Effector CD4-positive, alpha-beta T cell (primary cell): ENCODE measurements at regions not wholly inside any gene's neighbourhood (a gene's known extent, or its start where the extent isn't known, plus 50 kb on each side); places are given as distances from the start of the nearest gene placed in this dataset.
A peak's percentile ranks its signal among the peaks of the same experiment; 100 is the strongest.
"Not testable (repeated sequence)": the region's sequence is repeated elsewhere in the genome, so short reads cannot be mapped to it uniquely, and the experiment has no call there.

Experiments used
- DNase-seq: peaks from one replicate; pipeline ENCODE4 v3.0.0-alpha.2; 2020

DNA sequence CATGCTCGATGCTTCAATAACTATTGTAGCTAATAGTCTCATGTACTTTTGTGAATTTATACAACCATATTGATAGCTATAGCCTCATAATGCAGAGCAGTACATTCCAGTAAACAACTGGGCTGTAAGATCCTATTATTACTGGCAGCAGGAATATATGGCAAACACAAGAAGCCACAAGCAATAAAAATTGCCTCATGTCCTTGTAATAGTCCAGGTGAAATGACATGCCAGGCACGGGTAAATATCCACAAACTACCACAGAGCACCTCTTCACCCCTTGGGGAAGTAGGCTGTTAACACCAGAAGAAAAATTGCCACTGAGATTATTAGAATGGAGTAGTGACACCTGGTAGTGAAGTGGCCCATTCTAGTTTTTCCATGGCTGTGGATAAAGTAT is 158.3 kb downstream of the MTX2 start:
- no peak for DNase-seq

DNA sequence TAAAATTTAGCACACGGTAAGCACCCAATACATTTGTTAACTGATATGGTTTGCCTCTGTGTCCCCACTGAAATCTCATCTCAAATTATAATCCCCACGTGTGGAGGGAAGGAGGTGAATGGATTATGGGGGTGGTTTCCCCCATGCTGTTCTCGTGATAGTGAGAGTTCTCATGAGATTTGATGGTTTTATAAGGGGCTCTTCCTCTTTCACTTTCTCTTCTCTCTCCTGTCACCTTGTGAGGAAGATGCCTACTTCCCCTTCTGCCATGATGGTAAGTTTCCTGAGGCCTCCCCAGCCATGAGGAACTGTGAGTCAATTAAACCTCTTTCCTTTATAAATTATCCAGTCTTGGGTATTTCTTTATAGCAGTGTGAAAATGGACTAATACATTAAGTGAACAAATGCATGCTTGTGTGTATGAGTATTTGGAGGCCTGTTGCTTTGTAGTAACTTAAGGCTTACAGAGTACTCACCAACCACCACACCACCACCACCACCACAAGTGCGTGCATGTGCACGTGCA is 159.8 kb downstream of the MTX2 start:
- not testable (repeated sequence) for DNase-seq

DNA sequence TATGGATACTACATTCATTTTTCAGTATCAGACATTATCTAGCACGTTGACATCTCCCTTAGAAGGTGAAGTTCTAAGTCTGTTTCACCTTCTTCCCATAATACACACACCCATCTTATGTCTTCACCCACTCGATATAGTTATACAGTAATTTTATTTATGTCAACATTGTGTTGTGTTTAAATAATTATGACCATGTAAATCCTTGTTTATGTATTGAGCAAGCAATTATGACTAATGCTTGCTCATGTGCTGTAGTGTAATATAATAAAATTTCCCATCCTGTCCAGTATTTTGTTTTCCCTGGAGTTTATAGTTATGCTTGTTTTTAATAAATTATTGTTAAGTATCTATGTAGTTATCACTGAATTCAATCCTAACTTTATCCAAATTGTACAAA is 163.2 kb downstream of the MTX2 start:
- no peak for DNase-seq

DNA sequence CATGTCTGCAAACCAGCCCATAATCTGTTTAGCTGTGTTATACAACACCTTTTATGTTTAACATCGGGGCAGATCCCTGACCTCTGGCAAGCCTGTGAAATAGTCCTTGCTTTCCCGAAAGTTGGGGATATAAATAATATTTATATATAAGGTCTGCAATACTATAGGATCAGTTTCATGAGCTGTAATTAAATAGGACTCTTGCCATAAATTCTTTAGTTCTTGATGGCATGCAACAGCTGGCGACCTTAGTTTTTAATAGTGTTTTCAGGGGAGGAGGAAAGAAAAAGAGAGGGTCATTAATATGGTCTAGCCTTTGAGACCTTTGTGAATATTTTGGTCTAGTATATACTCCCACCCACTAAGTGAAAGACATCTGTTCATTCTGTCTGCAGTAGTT is 166.5 kb downstream of the MTX2 start:
- DNase-seq = no peak

DNA sequence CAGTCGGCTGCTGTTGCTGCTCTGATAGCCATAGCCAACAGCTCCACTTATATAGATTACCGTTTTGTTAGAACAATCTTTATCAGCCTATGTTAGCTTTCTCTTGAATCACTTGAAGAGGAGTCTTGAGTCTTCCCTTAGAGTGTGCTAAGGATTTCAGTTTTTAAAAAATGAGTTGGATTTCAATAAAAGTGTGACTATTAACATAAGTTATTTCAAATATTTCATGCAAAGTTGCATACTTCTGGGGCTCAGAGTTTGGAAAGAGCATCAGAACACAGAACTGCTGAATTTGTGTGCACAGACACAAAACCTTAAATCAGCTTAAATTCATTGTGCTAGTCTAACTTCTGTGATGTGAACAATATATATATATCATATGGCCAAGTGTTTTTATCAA is 174.7 kb downstream of the MTX2 start:
- no peak for DNase-seq

DNA sequence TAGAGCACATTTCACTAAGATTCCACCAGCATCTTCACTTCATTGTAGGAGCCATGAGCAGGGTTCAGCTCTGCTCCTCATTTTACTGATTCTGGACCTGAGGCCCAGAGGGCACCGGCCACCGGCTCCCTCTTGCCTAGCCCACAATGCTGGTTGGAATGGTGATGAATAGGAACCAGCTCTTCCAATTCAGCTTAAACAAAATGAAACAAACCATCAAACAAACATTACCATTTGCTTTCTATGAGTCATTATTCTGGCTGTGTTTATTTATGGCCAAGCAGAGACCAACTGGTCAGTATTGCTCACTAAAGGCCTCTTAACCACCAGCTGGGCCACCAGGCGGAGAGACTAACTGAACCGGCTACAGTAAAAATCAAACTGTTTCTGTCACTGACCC is 176.7 kb downstream of the MTX2 start:
- no peak for DNase-seq

DNA sequence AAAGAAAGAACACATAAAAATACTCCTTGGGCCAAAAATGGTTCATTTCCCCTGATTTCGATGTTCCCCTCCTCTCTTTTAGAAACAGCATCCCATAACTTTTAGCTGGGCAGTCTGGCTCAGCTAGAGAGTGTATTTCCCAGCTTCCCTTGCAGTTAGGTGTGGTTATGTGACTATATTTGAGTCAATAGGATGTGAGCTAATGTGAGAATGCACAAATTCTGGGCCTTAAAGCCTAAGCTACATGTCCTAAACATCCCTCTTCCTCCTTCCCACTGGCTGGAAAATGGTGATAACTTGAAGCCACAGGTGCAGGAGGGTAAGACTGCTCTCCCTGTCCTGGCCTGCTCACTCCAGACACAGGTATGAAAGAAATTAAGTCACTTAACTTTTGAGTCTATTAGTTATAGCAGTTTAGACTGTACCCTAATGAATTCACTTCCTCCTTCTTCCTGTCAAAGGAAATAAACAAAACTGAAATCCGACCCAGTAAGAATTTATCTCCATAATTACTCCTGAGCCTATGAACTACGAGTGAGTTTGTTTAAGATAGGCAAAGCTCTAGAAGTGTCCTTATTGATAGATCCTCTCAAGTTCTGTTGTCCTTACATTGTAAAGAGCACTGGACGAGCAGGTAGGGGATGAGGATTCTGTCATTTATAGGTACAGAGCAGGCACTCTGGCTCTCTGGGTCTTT is 177.6 kb downstream of the MTX2 start:
- DNase-seq = no peak

DNA sequence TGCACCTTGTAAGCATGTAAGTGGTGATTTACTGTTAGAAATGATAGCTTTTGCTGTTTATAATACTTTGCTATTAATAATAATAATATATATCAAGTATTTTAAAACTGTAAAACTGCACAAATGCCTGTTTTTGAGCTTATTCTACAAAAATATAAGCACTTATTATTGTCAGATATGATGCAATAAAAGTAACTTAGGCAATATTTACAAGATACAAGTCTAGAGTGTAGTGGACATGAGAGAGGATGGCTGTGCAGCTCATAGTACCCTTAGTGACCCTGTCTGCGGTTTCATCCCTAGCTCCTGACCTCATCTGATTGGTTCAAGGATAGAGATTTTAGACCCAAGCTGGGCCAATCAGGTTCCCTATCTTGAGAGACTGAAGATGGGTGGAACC is 178.4 kb downstream of the MTX2 start:
- DNase-seq = no peak

DNA sequence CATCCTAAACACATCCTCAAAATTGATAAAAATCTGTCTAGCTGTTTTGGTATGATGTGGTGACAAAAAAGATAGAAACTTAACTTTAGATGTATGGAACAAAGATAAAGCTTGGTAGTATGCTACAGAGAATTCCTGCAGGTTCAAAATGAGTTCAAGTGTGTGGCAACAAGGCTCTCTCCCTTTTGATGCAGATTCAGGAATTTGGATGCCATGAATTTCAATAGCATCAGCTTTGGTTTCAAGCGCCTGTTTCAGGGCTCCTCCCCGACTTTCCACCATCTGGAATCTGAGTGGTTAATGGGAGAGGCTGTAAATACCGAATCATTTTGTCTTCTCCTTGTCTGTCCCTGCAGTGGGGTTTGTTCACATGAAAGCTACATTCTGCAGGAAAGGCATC is 180.6 kb downstream of the MTX2 start:
- no peak for DNase-seq

DNA sequence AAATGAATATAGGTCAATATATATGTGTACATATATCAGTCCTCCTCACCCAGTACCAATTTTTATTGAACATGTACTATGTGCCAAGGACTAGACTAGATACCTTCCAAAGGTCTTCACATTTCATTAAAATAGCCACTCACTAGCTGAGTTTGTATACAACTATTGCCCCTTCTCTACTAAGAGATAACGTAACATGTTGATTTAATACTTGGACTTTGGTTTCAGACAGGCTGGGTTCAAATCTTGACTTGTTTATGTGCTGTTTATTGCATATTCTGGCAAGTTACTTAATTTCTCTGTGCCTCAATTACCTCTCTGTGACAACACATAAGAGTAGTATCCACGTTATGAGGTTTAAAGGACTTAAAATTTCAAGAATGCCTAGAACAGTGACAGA is 184.5 kb downstream of the MTX2 start:
- no peak for DNase-seq

DNA sequence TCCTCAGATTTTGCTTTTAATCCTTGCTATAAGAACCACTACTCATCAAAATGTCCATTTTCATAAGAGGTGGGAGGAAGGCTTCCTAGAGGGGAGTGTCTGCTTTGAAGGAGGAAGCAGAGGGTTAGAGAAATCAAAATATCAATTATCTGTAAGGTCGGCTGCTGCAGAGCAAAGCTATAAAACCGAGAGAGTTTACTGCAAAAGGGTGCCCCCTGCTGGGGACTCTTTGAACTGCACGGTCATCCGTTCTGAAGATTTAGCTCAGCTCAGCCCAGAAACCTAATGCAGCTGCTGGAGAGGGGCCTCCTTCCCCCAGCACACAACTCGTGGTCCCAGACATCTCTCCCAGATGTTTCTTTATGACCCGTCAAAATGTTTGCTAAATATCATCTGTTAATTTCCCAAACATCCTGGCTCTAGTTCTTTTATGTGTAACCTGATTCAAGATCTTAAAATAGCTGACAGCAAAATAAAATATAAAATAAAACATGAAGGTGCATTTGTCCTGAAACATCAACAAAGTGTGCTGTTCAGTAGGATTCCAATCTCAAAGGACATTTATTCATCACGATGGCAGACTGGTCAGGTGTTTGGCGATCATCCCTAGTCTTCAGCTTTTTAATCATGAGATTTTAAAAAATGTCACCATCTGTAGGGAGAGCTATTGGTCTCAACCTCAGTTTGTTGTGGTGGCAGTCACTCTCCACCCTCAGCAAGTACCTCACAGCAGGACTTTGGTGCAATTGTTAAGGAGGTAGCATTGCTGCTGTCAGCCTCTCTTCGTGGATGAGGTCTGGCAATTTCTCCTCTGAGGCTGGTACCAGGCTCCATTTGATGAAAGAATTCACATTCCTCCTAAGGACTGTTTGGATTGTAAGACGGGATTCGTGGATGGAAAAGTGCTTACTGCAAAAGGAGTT is 185.9 kb downstream of the MTX2 start:
- peak; percentile 72 for DNase-seq

DNA sequence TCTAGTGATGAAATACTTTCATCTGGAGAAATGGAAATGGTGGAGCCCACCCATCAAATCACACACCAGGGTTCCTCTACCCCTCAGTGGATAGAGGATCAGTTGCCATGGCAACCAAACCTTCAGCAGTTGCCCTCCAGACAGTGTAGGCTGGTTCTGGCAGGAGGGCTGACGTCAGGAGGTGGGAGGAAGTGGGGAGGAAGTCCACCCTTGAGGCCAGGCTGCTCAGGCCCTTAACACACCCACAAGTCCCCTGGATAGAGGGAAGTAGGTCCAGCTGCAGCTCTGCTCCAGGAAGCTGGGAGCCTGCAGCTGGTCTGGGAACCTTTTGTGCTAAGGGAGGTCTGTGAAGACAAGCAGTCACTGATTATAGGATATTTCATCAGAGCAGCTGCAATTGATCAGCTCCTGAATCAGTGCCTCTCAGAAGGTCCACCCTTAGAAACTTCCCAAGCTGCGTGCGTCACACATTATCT is 186.6 kb downstream of the MTX2 start:
- DNase-seq = no peak

DNA sequence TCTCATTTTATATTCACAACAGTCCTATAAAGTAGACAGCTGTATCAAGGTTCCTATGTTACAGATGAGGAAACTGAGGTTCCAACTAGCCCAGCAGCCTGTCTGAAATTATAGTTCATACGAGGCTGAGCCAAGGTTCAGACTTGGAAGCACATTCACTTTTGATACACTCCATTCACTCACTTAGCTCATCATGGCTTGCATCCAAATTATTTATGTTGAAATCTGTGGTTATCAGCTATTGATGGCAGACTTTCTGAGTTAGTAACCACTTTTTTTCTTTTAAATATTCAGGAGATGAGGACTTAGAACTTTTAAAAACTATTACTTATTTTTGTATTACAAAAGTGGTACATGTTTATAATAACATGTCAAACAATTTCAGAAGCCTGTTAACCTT is 188.2 kb downstream of the MTX2 start:
- no peak for DNase-seq

DNA sequence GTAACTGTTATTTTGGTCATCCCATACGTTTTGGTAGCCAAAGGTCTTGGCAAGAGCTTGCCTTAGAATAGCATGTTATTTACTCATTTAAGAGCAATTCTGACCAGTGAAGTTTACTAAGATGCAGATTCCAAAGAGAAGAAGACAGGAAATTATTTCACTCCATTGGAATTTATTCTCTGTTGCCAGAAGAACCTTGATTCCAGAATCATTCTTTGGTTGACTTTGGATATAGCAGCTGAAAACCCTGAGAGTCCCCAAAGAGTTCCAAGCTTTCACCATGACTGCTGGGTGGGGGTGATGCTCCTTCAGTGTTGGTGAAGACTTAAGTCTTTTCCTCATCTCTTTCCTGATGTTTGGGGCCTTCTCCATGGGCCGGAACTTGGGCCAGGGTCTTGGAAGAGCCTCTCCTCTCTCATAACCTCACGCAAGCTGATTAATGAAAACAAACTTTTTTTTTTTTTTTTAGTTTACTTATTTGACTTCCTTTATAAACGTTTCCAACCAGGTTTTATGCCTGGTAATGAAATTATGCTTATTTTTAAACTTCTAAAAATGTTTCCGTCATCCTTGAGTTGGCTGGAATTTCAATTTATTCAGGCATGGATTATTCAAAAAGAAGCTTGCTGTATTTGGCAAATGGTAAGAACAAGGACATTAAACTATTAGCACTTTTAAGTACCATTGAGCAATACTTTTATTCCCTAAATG is 192.0 kb downstream of the MTX2 start:
- DNase-seq = no peak

DNA sequence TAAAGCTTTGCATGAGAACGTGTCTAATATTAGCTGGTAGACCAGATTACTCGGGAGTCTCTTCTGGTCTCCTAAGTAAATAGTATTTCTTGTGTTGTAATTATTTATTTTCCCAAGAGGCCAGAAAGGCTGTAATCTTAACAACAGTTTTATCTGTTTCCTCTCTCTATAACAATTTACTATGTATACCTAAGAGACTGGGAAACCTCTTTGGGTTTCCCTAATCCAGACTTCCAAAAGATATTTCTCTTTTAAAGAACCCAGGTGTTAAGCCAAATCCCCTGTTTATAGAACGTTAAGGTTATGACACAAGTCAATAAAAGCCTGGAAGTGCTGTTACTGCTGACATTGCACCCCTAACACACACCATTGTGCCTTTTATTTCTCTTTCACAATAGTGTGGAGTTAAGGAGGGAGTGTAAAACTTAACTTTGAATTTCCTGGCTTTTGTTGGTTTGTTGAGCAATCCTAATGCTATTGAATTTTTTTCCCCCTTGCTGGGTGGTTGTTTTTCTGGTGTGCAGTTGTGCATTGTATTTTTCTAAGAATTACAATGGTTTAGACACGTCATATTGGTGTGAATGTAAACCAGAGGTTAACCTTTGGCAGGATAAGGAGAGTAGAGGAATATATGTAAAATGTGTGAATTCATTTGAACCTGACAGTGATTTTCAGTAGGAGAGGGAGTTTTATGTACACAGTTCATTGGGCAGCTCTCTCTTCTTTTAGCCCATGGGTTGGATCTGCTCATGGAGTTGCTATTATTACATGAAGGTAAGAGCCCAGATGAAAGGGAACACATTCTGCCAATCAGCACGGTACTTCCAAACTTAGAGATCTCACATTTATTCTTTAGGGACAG is 192.8 kb downstream of the MTX2 start:
- no peak for DNase-seq

DNA sequence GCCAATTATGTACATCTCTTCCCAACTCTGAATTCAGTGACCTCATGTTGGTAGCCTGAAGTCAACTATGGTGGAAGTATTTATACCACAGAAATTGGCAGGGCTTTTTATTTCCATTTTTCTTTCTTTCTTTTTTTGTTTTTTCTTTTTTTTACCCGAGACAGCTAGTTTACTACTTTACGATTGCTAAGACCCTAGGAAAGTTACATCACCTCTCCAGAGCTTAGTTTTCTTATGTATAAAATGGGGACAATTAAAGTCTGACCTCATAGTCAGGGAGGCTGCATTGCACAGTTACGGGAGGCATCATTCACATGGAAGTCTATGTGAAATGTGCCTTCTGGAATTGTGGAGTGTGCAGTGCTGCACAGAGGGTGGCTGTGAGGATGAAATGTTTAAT is 194.3 kb downstream of the MTX2 start:
- DNase-seq = no peak

DNA sequence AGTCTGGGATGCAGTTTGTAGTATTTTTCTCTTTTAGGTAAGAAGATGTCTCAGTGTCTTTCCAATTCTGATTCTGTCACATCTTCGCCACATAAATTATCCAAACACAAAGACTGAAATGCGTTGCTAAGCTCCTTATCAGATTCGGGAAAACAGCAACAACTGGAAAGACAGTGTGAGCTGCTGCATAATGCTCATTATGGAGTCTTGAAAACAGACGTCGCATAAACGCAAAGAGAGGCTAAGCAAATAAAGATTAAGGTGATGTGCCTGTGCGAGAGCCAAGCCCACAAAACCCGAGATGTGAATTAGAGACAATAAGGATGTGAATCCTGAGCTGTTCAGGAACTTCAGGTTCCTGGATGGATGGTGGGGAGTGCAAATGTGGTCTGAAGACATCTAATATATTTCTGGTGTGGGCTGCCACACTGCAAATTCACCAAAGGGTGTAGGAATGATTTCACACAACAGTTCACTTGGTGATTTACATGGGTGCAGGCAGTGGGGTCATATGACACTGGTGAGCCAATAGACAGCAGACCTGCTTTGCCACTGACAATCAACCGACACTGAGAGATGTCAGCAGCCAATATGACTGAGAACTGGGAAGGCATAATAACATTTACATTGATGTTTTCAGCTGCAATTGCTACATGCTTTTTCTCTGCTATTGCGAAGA is 195.8 kb downstream of the MTX2 start:
- no peak for DNase-seq

DNA sequence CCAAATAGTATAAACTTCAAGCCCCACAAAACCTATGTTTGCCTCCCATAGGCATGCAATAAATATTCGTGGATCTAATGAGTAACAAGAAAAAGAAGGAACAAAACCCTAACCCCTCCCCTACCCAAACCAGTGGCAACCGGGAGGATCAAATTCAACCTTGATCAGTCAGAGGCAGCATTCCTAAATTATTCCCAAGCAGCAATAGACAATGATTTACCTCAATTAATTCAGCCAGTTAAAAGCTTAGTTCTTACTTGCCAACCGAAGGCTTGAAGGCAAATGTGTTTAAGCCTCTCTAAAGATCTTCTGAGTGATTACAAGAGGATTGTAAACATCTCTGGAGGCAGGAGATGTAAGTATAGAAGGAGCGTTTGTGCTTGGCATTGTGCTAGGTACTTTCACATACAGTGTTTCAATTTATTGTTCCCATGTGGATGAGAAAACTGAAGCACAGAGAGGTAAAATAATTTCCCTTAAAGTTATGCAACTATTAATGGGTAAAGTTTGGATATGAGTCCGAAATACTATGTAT is 197.7 kb downstream of the MTX2 start:
- DNase-seq = no peak

DNA sequence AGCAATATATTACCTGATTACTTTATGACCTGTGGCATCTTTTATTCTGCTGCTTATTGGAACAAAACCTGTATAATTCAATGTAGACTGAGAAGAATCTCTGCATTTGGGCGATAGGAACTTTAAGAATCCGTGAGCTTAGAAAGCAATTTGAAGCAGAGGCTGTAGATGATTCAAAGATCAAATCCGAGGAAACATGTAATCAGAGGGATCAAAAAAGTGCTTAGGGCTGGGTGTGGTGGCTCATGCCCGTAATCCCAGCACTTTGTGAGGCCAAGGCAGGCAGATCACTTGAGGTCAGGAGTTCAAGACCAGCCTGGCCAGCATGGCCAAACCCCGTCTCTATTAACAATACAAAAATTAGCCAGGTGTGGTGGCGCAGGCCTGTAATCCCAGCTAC is 198.4 kb downstream of the MTX2 start:
- no peak for DNase-seq

DNA sequence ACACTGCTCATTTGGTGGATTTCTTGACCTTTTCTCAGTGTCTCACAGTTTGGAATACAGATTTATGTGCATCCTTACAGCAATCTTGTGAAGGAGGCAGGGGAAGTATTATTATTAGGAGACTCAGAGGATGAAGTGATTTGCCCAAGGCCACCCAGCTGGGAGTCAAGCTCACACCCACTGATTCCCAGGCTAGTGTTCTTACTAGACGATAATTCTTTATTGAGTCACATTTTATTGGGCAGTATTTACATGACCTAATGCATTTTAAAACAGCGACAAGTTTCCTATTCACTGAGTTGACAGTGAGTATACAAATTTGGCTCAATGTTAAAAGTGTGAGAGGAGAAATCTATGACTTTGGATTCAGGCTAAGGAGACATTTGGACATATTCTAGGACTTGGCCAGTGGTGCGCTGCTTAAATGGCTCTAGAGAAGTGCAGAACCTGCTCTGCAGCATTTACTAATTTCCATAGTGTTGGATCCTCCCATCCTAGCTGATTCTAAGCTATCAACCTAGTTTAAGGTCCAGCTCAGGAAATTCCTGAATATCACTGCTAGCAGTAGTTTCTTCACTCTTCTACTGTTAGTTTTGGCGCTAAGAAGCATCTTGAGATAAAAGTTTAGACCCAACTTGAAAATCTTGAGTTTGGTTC is 199.3 kb downstream of the MTX2 start:
- DNase-seq = no peak

DNA sequence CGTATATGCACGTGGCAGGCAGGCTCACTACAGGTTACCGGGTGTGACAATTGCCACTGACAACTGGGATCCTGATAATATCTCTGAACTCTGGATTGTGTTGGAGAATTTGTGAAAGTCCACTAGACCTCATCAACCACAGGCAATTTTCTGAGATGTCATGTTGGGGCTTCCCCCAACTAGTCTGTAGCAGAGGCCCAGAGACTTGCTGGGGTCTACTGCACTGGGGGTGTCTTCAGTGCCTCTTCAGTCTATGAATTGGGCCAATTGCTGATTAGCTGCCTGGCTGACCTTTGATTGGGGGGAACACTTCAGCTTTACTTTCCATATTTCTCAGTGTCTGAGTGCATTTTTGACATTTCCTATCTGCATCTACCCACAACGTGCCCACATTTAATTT is 201.5 kb downstream of the MTX2 start:
- DNase-seq = no peak
